Mucosa of descending colon (tissue), 3 donors: ENCODE measurements at regions not wholly inside any gene's neighbourhood (a gene's known extent, or its start where the extent isn't known, plus 50 kb on each side); places are given as distances from the start of the nearest gene placed in this dataset.

Source experiments
- ATAC-seq: fragments of 200-7000 bp; cut with Tn5 transposase; one replicate; pipeline ENCODE4 v1.9.1; 2020; ENCODE audit warnings: mild to moderate bottlenecking, moderate library complexity
- DNase-seq, 3 donors: peaks; one replicate each; pipeline ENCODE4 v3.0.0-alpha.2; 2020
- H3K36me3 ChIP-seq: fragments of 200-600 bp; one replicate; pipeline ENCODE4 v1.8.0; 2021; ENCODE audit warnings: low read depth, mild to moderate bottlenecking
- H3K4me1 ChIP-seq: fragments of 200-600 bp; one replicate; pipeline ENCODE4 v1.8.0; 2021; ENCODE audit warnings: low read depth, mild to moderate bottlenecking
- H3K4me3 ChIP-seq: fragments of 200-600 bp; one replicate; pipeline ENCODE4 v1.8.0; 2021; ENCODE audit warnings: mild to moderate bottlenecking
- H3K9me3 ChIP-seq: fragments of 200-600 bp; one replicate; pipeline ENCODE4 v1.8.0; 2021; ENCODE audit warnings: mild to moderate bottlenecking
- CTCF ChIP-seq: fragments of 200-600 bp; IDR thresholded peaks from one replicate; pipeline ENCODE4 v1.8.0; 2022; ENCODE audit warnings: antibody characterized with exemption, mild to moderate bottlenecking
- intact Hi-C, 2 donors: fragments of 100-400 bp; cut with DNase I in 1 of 2; cut with micrococcal nuclease in 1 of 2; formaldehyde crosslinking; loops; one replicate each; pipeline versions ENCODE4 v1.11.0 to v1.11.1; 2022; cut with DNase I, micrococcal nuclease
- donor health status: DM: no; HTN: no; CAD: no; lungs with moderate emphysema.
- donor health status: DM: no; HTN: no; CAD: no.
- donor health status: DM: no; HTN: yes; CAD: no.

GRCh38 chr9:129276486-129277230 lies 98.6 kb upstream of the IER5L start:
- peaks cover 2% of the 10 kb centered on the region for H3K4me1 ChIP-seq
- no peak for TF ChIP-seq CTCF
- H3K36me3 ChIP-seq: no peaks in the 10 kb centered on the region
- intact Hi-C loops: no loop called here
- DNase-seq (peak in 1 of 3 donors; percentile 22), ATAC-seq (no peak)
- H3K9me3 ChIP-seq: no peaks in the 10 kb centered on the region
- H3K4me3 ChIP-seq: no peak overlapping the region

GRCh38 chr9:129275626-129276247 lies 97.7 kb upstream of the IER5L start:
- Histone ChIP-seq H3K4me3 (no peak overlapping the region), H3K36me3 (no peaks in the 10 kb centered on the region), H3K9me3 (no peaks in the 10 kb centered on the region), H3K4me1 (peaks cover 4% of the 10 kb centered on the region)
- no peak for TF ChIP-seq CTCF
- ATAC-seq (no peak), DNase-seq (peak in 1 of 3 donors; percentile 17)
- intact Hi-C loops: no loop called here

GRCh38 chr9:129273941-129274684 lies 96.1 kb upstream of the IER5L start:
- Histone ChIP-seq H3K9me3 (no peaks in the 10 kb centered on the region), H3K36me3 (no peaks in the 10 kb centered on the region), H3K4me3 (no peak overlapping the region), H3K4me1 (peaks cover 4% of the 10 kb centered on the region)
- intact Hi-C loops: no loop called here
- DNase-seq (peak in 1 of 3 donors; percentile 11), ATAC-seq (no peak)
- no peak for TF ChIP-seq CTCF

- Histone ChIP-seq H3K9me3 (no peaks in the 10 kb centered on the region), H3K4me3 (no peak overlapping the region), H3K36me3 (no peaks in the 10 kb centered on the region), H3K4me1 (peaks cover 2% of the 10 kb centered on the region)
- ATAC-seq (no peak), DNase-seq (peak in 1 of 3 donors; percentile 7)
- no peak for TF ChIP-seq CTCF
- intact Hi-C loops: no loop called here
Measured at GRCh38 chr9:129273136-129273895, 95.3 kb upstream of the IER5L start.

- intact Hi-C loops: no loop called here
- DNase-seq (peak in 1 of 3 donors; percentile 9), ATAC-seq (no peak)
- no peaks in the 10 kb centered on the region for H3K9me3 ChIP-seq
- H3K4me1 ChIP-seq: peaks cover 2% of the 10 kb centered on the region
- no peaks in the 10 kb centered on the region for H3K36me3 ChIP-seq
- H3K4me3 ChIP-seq: no peak overlapping the region
- TF ChIP-seq CTCF: no peak
Measured at GRCh38 chr9:129272348-129273025, 94.4 kb upstream of the IER5L start.
